Hepatocyte (in vitro differentiated cells): ENCODE measurements at regions not wholly inside any gene's neighbourhood (a gene's known extent, or its start where the extent isn't known, plus 50 kb on each side); places are given as distances from the start of the nearest gene placed in this dataset.

Experiments used
- DNase-seq: peaks from one replicate; pipeline ENCODE4 v3.0.0-alpha.2; 2016; ENCODE audit warnings: low spot score
- H2AFZ ChIP-seq: fragments of 200-600 bp; sonication (generic); 2 replicates; pipeline ENCODE4 v1.6.0; 2016; ENCODE audit warnings: antibody characterized with exemption, mild to moderate bottlenecking
- H3K27ac ChIP-seq: fragments of 200-600 bp; sonication (generic); 2 replicates; pipeline ENCODE4 v1.5.1; 2016; ENCODE audit warnings: mild to moderate bottlenecking
- H3K27me3 ChIP-seq: fragments of 200-600 bp; sonication (generic); 2 replicates; pipeline ENCODE4 v1.6.1; 2016
- H3K36me3 ChIP-seq: fragments of 200-600 bp; sonication (generic); replicated peaks from 2 replicates; pipeline ENCODE4 v1.5.1; 2016; ENCODE audit warnings: low read depth; ENCODE audit not compliant: insufficient read depth
- H3K4me1 ChIP-seq: fragments of 200-600 bp; sonication (generic); 2 replicates; pipeline ENCODE4 v1.5.1; 2016; ENCODE audit warnings: mild to moderate bottlenecking, moderate library complexity; ENCODE audit not compliant: insufficient read depth
- H3K4me2 ChIP-seq: fragments of 200-600 bp; sonication (generic); 2 replicates; pipeline ENCODE4 v1.6.0; 2016
- H3K4me3 ChIP-seq: fragments of 200-600 bp; sonication (generic); 2 replicates; pipeline ENCODE4 v1.5.1; 2016; ENCODE audit warnings: mild to moderate bottlenecking
- H3K79me2 ChIP-seq: fragments of 200-600 bp; sonication (generic); 2 replicates; pipeline ENCODE4 v1.6.0; 2017; ENCODE audit warnings: mild to moderate bottlenecking
- H3K9me2 ChIP-seq: fragments of 200-600 bp; sonication (generic); replicated peaks from 2 replicates; pipeline ENCODE4 v1.6.0; 2017; ENCODE audit warnings: mild to moderate bottlenecking; ENCODE audit not compliant: insufficient read depth
- H3K9me3 ChIP-seq: fragments of 200-600 bp; sonication (generic); 2 replicates; pipeline ENCODE4 v1.5.1; 2016; ENCODE audit warnings: low read depth, mild to moderate bottlenecking
- H4K20me1 ChIP-seq: fragments of 200-600 bp; sonication (generic); 2 replicates; pipeline ENCODE4 v1.6.0; 2016; ENCODE audit warnings: mild to moderate bottlenecking; ENCODE audit not compliant: insufficient read depth, poor library complexity, severe bottlenecking
- CTCF ChIP-seq: fragments of 200-600 bp; sonication (generic); IDR thresholded peaks from 2 replicates; pipeline ENCODE4 v1.5.1; 2016; ENCODE audit warnings: antibody characterized with exemption, mild to moderate bottlenecking; ENCODE audit not compliant: poor library complexity
- EZH2 ChIP-seq: fragments of 200-600 bp; sonication (generic); IDR thresholded peaks from 2 replicates; pipeline ENCODE4 v1.6.1; 2016; ENCODE audit warnings: antibody characterized with exemption, mild to moderate bottlenecking, borderline replicate concordance
- EZH2phosphoT487 ChIP-seq: fragments of 200-600 bp; sonication (generic); IDR thresholded peaks from one replicate; pipeline ENCODE4 v1.6.1; 2018; ENCODE audit warnings: antibody characterized with exemption, mild to moderate bottlenecking, low read depth, moderate library complexity; ENCODE audit not compliant: unreplicated experiment, severe bottlenecking
- WGBS: methylation state at CpG from one replicate; pipeline ENCODE4 v1.1.6; 2016; ENCODE audit warnings: low lambda C conversion rate; ENCODE audit errors: missing lambda C conversion rate; 5-methylcytosine and 5-hydroxymethylcytosine counted together

GRCh38 chr7:25391295-25391861 lies 163.1 kb upstream of the NPVF start:
- Histone ChIP-seq H3K27ac (peak overlapping the region; percentile 52), H3K4me2 (peak overlapping the region; percentile 12)

DNA sequence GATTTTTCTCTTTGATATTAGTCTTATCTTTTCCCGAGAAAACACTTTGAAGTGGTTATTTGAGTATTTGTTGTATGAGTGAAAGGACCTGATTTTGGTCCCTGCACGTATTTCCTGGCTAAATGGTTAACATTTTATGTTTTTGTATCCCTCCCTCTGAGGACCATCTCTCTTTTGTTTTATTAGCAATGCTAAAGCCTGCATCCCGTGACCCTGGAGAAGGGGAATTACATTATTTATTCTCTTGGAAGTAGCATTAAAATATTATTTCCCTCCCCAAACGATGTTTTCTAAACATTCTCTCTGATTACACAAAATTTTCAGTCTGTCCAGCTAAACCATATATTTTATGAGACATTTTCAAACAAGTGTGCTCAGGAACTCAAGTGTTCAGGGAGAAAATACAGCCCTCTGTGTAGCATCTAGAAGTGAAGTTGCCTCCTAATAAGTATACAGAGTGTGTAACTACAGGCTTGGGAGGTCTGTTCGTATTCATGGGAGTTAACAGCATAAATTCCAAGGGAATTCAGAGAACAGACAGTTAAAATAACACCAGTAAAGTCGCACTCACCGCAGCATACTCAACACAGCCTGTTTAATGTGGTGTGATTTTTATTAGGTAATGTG lies 163.8 kb upstream of the NPVF start:
- peak overlapping the region; percentile 42 for H2AFZ ChIP-seq
- peak overlapping the region; percentile 52 for H3K27ac ChIP-seq
- H3K4me3 ChIP-seq, result no peak overlapping the region
- H3K27me3 ChIP-seq, result no peaks in the 10 kb centered on the region
- no peaks in the 10 kb centered on the region for H3K36me3 ChIP-seq
- H3K4me1 ChIP-seq, result peaks cover 18% of the 10 kb centered on the region
- no peak for DNase-seq
- no peaks in the 10 kb centered on the region for H3K9me3 ChIP-seq
- no peaks in the 10 kb centered on the region for H4K20me1 ChIP-seq
- WGBS, result 46% methylated on average over 7 of the region's 7 CpGs
- peak overlapping the region; percentile 12 for H3K4me2 ChIP-seq
- no peaks in the 10 kb centered on the region for H3K9me2 ChIP-seq
- no peaks in the 10 kb centered on the region for H3K79me2 ChIP-seq
- no peak for TF ChIP-seq EZH2phosphoT487
- no peak for TF ChIP-seq EZH2
- TF ChIP-seq CTCF, result no peak

More at GRCh38 chr7:25391295-25391861, 163.1 kb upstream of the NPVF start:
- Histone ChIP-seq H2AFZ (no peak overlapping the region), H3K79me2 (no peaks in the 10 kb centered on the region), H4K20me1 (no peaks in the 10 kb centered on the region), H3K9me2 (no peaks in the 10 kb centered on the region), H3K4me1 (peaks cover 18% of the 10 kb centered on the region), H3K4me3 (no peak overlapping the region), H3K36me3 (no peaks in the 10 kb centered on the region), H3K9me3 (no peaks in the 10 kb centered on the region), H3K27me3 (no peaks in the 10 kb centered on the region)
- 36% methylated on average over 5 of the region's 5 CpGs for WGBS
- DNase-seq, result peak; percentile 55
- peak; percentile 79 for TF ChIP-seq CTCF
- no peak for TF ChIP-seq EZH2
- no peak for TF ChIP-seq EZH2phosphoT487

GRCh38 chr7:25392588-25393338 lies 164.5 kb upstream of the NPVF start:
- no peaks in the 10 kb centered on the region for H3K9me3 ChIP-seq
- no peak for DNase-seq
- 69% methylated on average over 10 of the region's 10 CpGs for WGBS
- no peaks in the 10 kb centered on the region for H3K36me3 ChIP-seq
- peak overlapping the region; percentile 42 for H2AFZ ChIP-seq
- no peak overlapping the region for H3K4me3 ChIP-seq
- TF ChIP-seq EZH2phosphoT487 (no peak), CTCF (no peak), EZH2 (no peak)
- H3K79me2 ChIP-seq, result no peaks in the 10 kb centered on the region
- peaks cover 18% of the 10 kb centered on the region for H3K4me1 ChIP-seq
- no peaks in the 10 kb centered on the region for H3K9me2 ChIP-seq
- H3K27ac ChIP-seq, result peak overlapping the region; percentile 52
- no peaks in the 10 kb centered on the region for H4K20me1 ChIP-seq
- H3K4me2 ChIP-seq, result peak overlapping the region; percentile 12
- no peaks in the 10 kb centered on the region for H3K27me3 ChIP-seq
